Activated B cell treated with CpG ODN at 0.5 μM for 24 hours (primary cell): ENCODE measurements at regions not wholly inside any gene's neighbourhood (a gene's known extent, or its start where the extent isn't known, plus 50 kb on each side); places are given as distances from the start of the nearest gene placed in this dataset.

Experiments used
- ATAC-seq: fragments of 200-7000 bp; cut with Tn5 transposase; one replicate; pipeline ENCODE4 v1.10.0; 2021; ENCODE audit warnings: low read depth, mild to moderate bottlenecking, moderate library complexity
- CTCF ChIA-PET: fragments of 350-600 bp; sonication (Branson Sonifier 250); formaldehyde crosslinking; loops from one replicate; lab custom pipeline; 2021; ENCODE audit warnings: antibody characterized with exemption; lab: Charles Lee
- POLR2A ChIA-PET: fragments of 350-600 bp; sonication (Branson Sonifier 250); formaldehyde crosslinking; loops from one replicate; lab custom pipeline; 2021; ENCODE audit warnings: antibody characterized with exemption; lab: Charles Lee
- DNase-seq: peaks from one replicate; pipeline ENCODE4 v3.0.0; 2022
- H3K27ac Mint-ChIP-seq: one replicate; pipeline ENCODE4 v1.8.0; 2020; ENCODE audit warnings: mixed read lengths
- H3K27me3 Mint-ChIP-seq: one replicate; pipeline ENCODE4 v1.8.0; 2021; ENCODE audit warnings: mixed read lengths
- H3K36me3 Mint-ChIP-seq: one replicate; pipeline ENCODE4 v1.8.0; 2021; ENCODE audit warnings: low read depth, mixed read lengths
- H3K4me1 Mint-ChIP-seq: one replicate; pipeline ENCODE4 v1.8.0; 2021; ENCODE audit warnings: mixed read lengths
- H3K4me3 Mint-ChIP-seq: one replicate; pipeline ENCODE4 v1.8.0; 2020; ENCODE audit warnings: mild to moderate bottlenecking, mixed read lengths
- H3K9me3 Mint-ChIP-seq: one replicate; pipeline ENCODE4 v1.8.0; 2020; ENCODE audit warnings: mixed read lengths
- intact Hi-C: fragments of 100-400 bp; cut with micrococcal nuclease; formaldehyde crosslinking; loops from one replicate; pipeline ENCODE4 v1.15.1; 2024
- TF ChIP-seq, protein P1 (sequence below): fragments of 200-600 bp; IDR thresholded peaks from one replicate; pipeline ENCODE4 v1.8.0; 2022; ENCODE audit warnings: antibody characterized with exemption, mild to moderate bottlenecking

DNA sequence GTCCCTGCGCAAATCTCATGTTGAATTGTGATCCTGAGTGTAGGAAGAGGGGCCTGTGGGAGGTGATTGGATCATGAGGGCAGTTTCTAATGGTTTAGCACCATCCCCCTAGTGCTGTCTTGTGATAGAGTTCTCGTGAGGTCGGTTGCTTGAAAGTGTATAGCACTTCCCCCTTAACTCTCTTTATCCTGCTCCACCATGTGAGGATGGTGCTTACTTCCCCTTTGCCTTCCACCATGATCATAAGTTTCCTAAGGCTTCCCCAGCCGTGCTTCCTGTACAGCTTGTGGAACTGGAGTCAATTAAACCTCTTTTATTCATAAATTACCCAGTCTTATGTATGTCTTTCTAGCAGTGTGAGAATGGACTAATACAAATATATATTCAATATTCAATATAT, 303.7 kb upstream of the SEL1L start:
- no peak for ATAC-seq
- Mint-ChIP-seq H3K4me3 (no peak overlapping the region), H3K9me3 (peaks cover 10% of the 10 kb centered on the region), H3K4me1 (no peaks in the 10 kb centered on the region), H3K27me3 (no peaks in the 10 kb centered on the region), H3K36me3 (no peaks in the 10 kb centered on the region), H3K27ac (no peak overlapping the region)
- DNase-seq: no peak
- TF ChIP-seq, protein P1, sequence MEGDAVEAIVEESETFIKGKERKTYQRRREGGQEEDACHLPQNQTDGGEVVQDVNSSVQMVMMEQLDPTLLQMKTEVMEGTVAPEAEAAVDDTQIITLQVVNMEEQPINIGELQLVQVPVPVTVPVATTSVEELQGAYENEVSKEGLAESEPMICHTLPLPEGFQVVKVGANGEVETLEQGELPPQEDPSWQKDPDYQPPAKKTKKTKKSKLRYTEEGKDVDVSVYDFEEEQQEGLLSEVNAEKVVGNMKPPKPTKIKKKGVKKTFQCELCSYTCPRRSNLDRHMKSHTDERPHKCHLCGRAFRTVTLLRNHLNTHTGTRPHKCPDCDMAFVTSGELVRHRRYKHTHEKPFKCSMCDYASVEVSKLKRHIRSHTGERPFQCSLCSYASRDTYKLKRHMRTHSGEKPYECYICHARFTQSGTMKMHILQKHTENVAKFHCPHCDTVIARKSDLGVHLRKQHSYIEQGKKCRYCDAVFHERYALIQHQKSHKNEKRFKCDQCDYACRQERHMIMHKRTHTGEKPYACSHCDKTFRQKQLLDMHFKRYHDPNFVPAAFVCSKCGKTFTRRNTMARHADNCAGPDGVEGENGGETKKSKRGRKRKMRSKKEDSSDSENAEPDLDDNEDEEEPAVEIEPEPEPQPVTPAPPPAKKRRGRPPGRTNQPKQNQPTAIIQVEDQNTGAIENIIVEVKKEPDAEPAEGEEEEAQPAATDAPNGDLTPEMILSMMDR: no peak
- intact Hi-C loops: no loop called here
- ChIA-PET CTCF (no interaction called here), POLR2A (no interaction called here)

DNA sequence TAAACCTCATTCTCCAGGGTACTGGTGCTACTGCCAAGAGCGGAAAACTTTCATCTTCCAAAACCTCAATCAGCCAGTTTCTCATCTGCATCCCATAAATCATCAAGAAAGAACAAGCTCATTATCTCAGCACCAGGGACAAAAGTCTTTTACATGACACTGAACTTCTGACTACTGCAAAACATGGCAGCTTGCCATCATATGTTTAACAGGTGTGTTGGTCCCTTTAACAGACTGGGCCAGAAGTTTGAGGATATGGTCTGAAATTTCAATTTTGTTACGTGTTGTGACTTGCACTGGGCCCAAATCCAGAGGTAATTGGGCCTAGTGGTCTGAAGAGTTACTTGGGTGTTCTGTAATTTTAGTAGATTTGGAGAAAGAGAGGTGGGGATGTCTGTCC, 305.4 kb upstream of the SEL1L start:
- DNase-seq (no peak), ATAC-seq (no peak)
- Mint-ChIP-seq H3K36me3 (no peaks in the 10 kb centered on the region), H3K27ac (no peak overlapping the region), H3K27me3 (no peaks in the 10 kb centered on the region), H3K4me1 (no peaks in the 10 kb centered on the region), H3K4me3 (no peak overlapping the region), H3K9me3 (peaks cover 13% of the 10 kb centered on the region)
- intact Hi-C loops: no loop called here
- ChIA-PET POLR2A (no interaction called here), CTCF (no interaction called here)
- TF ChIP-seq, protein P1: no peak

DNA sequence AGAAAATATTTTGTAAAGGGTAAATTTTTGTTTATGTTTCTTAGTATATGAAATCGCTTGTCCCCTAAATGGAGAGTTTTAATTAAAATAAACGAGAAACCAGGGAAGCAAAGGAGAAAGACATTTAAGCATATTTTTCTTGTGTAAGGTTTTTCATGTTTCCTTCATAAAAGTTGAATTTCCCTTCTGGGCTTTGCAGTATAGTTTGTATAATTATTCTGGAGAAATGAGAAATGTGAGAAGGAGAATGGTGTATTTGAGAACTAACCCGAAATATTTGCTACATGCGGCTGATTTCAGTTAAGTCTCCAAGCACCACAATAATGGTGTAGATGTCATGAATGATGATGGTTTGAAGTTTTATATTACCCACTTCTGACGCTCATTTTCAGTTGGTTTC, 307.7 kb upstream of the SEL1L start:
- H3K9me3 Mint-ChIP-seq: peaks cover 13% of the 10 kb centered on the region
- H3K27ac Mint-ChIP-seq: no peak overlapping the region
- ChIA-PET POLR2A (no interaction called here), CTCF (no interaction called here)
- no peak overlapping the region for H3K4me3 Mint-ChIP-seq
- intact Hi-C loops: no loop called here
- ATAC-seq (no peak), DNase-seq (no peak)
- TF ChIP-seq, protein P1: no peak
- H3K4me1 Mint-ChIP-seq: no peaks in the 10 kb centered on the region
- H3K27me3 Mint-ChIP-seq: no peaks in the 10 kb centered on the region
- H3K36me3 Mint-ChIP-seq: no peaks in the 10 kb centered on the region

DNA sequence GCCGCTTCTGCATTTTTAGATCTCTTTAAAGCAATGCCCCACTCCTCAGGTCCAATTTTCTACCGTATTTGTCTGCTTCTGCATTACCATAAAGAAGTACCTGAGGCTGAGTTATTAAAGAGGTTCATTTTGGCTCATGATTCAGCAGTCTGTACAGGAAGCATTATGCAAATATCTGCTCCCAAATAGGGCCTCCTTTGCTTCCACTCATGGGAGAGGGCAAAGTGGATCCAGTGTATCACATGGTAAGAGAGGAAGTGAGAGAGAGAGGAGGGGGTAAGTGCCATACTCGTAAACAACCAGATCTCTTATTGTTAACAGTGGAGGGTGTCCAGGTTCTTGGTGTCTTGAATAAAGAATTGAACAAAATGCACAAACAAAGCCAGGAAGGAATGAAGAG, 316.1 kb upstream of the SEL1L start:
- Mint-ChIP-seq H3K27me3 (no peaks in the 10 kb centered on the region), H3K27ac (no peak overlapping the region), H3K4me3 (no peak overlapping the region), H3K4me1 (no peaks in the 10 kb centered on the region), H3K36me3 (no peaks in the 10 kb centered on the region), H3K9me3 (peaks cover 17% of the 10 kb centered on the region)
- intact Hi-C loops: no loop called here
- TF ChIP-seq, protein P1: no peak
- ATAC-seq (no peak), DNase-seq (no peak)
- POLR2A ChIA-PET: no interaction called here
- CTCF ChIA-PET: no interaction called here

- Mint-ChIP-seq H3K9me3 (peaks cover 10% of the 10 kb centered on the region), H3K36me3 (no peaks in the 10 kb centered on the region), H3K4me3 (no peak overlapping the region), H3K27me3 (no peaks in the 10 kb centered on the region), H3K27ac (no peak overlapping the region), H3K4me1 (no peaks in the 10 kb centered on the region)
- ChIA-PET CTCF (no interaction called here), POLR2A (no interaction called here)
- DNase-seq (no peak), ATAC-seq (no peak)
- TF ChIP-seq, protein P1: no peak
- intact Hi-C loops: no loop called here
Observed at GRCh38 chr14:81855007-81855406, 321.4 kb upstream of the SEL1L start.
